Endothelial cell of hepatic sinusoid (primary cell): ENCODE measurements at regions not wholly inside any gene's neighbourhood (a gene's known extent, or its start where the extent isn't known, plus 50 kb on each side); places are given as distances from the start of the nearest gene placed in this dataset.

ENCODE experiments used
- in situ Hi-C: cut with HindIII; loops from 2 replicates; pipeline ENCODE4 v1.10.0; 2017; ENCODE audit warnings: low sequenced_read_pairs

DNA sequence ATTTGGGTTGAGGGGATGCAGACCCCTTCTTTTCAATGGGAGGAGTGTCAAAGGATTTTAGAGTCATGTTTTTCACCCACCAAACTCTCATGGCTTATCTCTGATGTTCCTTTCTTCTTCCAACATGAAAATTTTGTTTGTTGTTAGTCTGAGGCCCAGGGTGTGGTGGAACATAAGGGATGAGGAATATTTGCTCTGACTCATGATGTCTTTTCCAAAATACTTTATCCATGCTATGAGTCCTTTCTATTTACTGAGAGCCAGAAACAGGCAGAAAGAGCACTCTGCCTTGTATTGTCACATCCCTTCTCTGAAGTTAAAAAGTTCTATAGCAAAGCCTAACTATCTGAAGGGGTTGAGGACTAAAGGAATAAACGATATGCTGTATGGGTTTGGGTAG lies 61.6 kb upstream of the GYPA start:
- in situ Hi-C loops: no loop called here

DNA sequence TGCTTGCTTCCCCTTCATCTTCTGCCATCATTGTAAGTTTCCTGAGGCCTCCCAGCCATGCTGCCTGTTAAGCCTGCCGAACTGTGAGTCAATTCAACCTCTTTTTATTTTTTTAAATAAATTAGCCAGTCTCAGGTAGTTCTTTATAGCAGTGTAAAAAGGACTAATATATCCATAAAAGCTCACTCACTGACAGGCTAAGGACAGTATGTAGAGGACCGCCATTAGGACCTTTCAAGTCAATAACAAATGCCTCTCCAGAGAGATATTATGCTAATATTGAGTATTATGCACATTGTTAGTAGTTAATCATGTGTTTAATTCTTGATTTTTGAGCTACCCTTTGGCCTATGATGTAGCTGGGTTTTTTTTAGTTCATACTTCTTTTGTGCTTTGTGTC lies 62.6 kb upstream of the GYPA start:
- in situ Hi-C loops: no loop called here

DNA sequence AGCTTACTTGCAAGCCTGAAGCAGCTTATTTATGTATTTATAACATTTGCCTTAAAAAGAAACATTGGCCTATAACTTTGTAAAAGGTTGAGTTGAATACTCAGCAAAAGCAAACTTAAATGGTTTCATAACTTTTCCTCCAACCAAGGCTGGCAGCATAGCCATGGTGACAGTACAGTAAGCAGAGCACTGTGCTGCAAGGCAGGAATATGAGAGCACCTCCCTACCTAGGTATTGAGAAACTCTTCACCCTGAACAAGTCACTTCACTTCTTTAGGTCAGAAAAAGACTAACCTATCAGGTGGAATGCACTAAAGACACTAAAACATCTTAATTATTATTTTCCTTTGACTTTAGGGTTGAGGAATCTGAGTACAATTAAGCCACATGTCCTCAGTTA lies 63.9 kb upstream of the GYPA start:
- in situ Hi-C loops: no loop called here

DNA sequence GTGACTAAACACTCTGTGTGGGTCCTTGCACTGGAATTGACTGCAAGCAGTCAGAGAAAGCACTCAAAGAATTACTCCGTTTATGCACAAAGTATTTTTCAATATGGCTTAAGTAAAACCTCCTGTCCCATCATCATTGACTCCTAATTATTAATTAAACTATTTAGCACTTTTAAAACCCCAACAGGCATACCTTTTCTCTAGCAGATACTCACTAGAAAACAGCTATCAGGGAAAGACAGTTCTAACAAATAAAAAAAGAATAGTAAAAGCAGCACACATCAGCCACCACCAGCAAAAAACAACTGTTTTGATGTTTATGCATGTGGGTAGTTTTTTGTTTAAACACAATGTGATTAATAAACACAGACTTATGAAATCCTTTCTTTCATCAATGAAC lies 66.2 kb upstream of the GYPA start:
- in situ Hi-C loops: no loop called here

DNA sequence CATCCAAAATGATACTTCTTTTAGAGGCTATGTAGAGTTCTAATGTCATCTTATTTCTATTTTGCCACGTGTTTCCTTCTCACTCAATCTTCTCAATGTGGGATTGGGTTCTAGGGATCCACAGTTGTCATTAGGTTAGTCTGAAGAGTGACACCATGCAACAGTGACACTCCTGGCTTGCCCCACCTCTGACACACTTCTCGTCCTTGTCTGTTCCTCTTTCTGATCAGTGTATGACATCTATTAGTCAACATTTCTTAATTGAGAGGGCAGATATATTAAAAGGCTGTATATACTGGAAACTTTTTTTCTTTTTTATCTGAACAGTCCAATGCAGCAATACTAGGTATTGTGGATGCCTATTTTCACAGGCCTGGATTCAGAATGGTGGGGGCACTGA lies 67.6 kb upstream of the GYPA start:
- in situ Hi-C loops: no loop called here

DNA sequence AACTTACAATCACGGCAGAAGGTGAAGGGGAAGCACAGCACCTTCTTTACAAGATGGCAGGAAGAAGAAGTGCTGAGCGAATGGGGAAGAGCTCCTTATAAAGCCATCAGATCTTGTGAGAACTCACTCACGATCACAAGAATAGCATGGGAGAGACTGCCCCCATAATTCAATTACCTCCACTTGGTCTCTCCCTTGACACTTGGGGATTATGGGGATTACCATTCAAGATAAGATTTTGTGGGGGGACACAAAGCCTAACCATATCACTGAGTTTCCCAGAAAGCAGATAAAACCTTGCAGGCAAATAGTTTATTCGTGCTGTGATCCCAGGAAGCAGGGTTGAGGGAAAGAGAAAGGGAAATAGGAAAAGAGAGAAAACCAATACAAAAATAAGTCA lies 69.0 kb upstream of the GYPA start:
- in situ Hi-C loops: no loop called here

DNA sequence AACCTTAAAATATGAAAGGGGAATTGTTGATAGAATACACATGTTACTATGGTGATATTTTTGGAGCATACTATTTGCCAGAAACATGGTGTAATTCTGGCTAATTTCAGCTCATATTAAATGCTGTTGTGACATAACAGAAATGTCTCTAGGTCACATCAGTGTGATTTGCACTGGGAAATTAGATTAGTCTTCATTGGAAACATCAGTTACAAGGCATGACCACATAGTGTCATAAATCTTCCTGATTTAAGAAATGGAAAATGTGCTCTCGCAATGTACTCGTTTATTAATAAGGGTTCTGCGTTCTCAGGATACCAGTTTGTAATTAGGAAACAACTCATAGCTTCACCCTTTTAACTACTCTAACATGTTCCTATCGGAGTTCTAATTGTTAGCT lies 72.9 kb upstream of the GYPA start:
- in situ Hi-C loops: no loop called here

DNA sequence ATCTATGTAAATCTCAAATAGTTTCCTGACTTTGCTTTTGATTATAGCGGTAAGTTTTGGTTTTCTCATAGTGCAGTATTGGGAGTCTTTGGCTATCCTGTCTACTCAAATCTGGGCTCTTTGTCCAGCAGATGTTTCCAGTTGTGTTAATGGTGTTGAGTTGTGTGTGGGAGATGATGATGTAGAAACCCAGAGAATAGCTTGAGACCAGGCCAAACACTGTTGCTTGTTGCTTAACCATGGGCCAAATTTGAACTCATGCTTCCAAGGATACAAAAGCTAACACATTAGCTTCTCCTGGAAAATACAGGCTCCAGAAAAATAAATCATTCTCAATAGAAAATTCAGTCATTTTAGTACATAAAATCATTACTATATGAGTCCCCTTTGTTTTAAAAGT lies 82.6 kb upstream of the GYPA start:
- in situ Hi-C loops: no loop called here

DNA sequence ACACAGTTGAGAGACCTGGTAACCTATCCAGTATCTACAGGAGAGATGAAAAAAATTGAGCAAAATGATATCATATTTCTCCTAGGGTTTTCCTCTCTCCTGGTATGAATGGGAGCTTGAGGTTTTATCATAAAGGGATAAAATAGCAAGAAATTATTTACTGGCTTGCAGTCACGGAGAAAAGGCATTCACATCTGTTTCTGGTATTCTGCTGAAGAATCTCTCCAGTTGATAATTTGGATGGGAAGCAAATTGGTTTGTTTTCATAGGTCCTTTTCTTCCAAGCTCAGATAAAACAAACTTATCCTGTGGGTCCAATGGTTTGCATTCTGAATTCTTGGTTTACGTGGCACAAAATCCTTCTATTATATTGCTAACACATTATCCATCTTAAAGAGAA lies 83.1 kb upstream of the GYPA start:
- in situ Hi-C loops: no loop called here

DNA sequence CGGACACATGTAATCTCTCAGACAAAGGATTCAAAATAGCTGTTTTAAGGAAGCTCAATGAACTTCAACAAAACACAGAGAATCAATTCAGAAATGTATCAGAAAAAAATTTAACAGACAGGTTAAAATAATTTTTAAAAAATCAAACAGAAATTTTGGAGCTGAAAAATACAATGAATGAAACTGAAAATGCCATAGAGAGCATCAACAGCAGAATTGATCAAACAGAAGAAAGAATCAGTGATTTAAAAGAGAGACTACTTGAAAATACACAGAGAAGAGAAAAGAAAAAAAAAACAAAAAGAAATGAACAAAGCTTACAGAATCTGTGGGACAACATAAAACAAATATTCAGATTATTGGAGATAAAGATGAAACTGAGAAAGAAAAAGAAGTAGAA lies 118.8 kb upstream of the GYPA start:
- in situ Hi-C loops: no loop called here

DNA sequence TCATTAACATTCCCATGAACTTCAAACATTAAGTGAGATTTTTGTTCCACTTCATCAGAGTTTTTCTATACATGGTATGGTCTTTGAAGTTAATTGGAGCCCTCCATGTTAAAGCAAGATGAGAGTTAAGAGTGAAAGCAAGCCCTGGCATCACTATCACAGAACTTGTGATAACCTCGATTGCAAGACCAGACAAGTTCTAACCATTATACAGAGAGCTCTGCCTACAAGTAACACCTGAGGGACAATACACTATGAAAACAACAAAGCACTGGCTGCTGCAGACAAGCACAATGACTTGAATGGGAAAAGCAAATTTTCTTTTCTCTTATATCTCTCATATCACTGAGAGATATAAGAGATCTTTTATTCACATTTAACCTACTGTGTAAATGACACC lies 126.6 kb upstream of the GYPA start:
- in situ Hi-C loops: no loop called here

DNA sequence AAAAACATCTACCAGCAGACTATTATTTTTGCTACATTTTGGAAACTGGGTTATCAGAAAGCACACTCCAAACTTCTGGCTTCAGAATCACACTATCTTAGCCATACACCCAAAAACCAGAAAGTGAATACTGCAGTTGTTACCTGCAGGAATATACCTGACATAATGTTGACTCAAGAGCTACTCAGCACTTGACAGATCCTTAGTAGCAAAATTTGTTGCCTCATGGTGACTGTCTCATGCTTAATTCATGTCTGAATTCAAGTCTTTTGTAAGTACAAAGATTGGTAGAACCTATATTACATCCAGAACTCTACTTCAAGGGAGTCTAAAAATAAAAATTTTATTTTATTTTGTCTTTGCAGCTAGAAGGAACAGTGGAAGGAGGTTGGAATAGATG lies 140.2 kb upstream of the GYPA start:
- in situ Hi-C loops: no loop called here

DNA sequence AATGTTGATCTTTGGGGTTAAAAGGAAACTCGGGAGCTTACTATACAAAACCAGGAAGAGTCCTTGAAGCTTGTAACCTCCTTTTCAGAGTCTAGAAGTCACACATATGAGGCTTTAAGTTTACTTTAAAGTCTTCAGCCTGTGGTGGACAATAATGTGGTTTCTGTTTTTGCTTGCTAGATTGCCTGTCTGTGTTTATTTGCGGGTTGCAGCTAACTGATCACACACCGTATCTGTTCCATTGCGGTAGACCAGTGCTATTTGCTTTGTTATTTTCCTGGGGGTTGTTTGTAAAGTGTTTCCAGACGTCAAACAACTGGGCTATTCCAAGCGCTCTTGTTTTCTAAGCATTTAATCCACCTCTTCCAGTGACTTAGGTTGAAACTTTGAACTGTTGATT lies 143.0 kb upstream of the GYPA start:
- in situ Hi-C loops: no loop called here

DNA sequence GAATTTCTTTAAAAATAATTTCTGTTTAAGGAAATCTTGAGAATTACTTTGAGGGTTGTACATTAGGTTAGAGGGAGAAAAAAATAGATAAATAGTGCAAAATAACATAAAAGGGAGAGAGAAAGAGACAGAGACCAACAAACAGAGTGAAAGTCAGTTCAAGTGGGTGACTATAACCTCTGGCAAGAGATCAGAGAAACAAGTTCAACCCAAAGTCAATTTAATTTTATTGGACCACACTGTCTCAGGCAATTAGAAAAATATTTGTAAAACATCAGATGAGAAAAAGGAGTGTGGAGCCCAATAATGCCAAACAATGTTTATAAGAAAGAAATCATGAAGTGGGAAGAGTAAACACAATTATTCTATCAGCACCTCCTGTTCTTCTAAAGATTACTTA lies 143.5 kb upstream of the GYPA start:
- in situ Hi-C loops: no loop called here

DNA sequence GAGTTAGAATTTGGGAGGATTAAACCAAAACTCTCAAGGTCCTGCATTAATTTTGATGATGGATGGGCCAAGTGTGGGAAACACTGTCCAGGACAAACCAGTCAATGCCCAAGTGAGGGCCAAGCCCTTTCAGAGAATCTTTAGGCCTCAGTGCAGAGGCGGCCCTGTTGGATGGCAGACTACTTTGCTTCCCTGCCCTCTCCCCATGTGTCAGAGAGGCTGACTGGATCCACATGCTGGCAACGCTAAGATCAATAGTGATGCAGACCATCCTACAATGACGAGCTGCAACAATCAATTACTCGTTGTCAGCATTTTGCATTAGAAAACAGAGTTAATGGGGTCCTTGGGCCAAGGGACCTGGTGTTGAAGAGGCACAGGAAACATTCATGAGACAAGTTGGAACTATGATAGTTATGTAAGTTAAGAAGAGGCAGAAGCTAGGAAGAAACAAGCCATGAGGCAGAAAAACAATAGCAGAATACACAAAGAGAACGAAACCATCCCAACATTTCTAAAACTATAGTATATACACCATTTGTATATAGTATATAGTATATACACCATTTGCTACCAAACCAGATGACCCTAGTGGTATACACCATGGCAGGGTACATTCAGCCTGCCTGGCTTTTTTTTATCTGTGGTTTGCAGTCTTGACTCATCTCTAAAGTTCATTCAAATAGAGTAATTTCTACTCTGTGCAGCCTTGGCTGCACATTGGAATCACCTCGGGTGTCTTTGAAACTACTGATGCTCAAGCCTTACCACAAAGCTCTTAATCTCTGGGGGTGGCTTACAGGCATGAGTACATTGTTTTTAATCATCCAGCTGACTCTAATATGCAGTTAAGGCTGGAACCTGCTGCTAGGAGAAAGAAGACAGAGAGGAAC lies 147.7 kb upstream of the GYPA start:
- in situ Hi-C loops: no loop called here

DNA sequence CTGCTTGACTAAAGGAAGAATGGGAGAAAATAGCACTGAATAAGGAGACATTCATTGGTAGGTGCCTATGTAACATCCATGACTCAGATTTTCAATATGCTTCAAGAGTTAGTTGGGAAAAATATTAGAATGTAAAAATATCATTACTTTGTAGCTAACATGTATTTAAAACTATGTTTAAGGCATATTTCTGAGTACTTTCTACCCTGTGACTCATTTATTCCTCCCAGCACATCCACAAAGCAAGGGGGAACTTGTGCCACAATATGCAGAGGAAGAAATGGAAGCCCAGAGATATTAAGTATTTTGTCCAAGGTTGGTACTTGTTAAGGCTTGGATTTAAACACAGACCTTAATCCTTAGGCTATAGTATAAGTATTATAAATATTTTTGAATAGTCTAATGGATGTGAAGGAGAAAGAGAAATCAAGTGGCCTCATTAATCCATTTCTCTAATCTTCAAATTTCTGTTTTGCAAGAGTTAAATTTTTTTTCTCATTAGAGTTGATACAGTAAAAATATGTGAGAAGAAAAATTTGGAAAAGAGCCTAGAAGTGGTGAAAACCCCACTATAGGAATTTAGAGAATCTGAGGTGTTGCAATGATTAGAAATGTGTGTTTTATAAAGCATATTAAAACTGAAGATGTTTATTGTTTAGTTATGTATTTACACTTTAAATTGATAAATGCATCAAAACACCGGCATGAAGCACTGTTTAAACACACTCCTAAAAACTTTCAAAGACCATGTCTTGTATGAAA lies 149.3 kb upstream of the GYPA start:
- in situ Hi-C loops: no loop called here

DNA sequence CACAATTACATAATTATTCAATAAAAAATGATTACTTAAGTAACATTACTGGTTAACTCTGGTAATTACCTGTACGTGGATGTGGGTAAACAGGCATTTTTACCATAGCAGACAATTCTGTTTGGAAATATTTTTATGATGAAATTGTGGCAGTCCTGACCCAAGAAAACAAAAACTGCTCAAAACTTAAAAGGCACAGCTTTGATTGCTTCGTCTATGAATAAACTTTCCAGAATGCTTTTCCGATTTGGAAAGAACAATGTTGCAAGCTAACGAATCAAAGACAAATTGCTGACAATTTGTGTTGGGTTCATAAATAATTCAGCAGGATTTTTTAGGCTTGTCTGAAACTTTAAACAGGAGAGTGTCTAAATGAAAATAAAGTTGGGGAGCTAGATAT lies 150.6 kb upstream of the GYPA start:
- in situ Hi-C loops: no loop called here

DNA sequence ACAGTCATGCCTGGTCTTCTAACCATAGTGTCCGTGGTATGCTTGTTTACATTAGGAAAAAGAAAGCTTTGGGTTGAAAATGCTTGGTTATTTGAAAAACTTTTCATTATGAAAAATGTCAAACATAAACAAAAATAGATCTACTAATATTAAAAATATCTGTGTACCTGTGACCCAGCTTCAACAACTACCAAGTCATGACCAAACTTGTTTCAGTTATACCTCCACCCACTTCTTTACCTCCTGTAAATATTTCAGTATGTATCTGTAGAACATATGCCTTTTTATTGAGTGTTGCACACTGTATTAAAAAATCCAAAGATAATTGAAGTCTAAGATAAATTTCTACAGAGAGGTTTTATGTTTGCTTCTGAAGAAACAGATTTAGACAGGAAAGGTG lies 153.7 kb upstream of the GYPA start:
- in situ Hi-C loops: no loop called here

DNA sequence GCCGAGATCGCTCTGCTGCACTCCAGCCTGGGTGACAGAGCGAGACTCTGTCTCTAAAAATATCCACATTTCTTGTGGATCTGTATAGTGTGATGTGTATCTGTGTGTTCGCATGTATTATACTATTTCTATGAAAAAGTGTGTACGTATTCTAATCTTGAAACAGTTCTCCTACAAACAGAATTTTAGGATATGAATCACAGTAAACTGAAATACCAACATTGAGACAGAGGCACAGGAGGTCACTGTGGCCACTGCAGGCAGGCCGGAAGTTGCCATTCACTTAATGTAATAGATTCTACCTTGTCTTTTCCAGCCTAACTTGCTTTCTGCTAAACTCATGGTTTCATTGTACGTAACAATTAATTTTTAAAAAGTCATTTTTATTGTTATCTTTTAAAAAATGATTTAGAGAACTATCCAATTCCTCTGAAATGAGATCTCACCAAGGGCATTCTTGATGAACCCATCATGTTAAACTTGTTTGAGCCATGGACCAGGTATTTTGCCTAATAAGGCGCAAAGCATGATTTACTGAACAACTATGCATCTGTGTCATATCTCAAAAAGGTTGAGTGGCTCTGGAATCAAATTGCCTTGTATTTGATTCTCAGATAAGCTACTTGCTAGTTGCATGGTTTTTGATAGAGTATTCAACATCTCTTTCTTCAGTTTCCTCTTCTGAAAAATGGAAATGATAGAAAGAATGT lies 154.9 kb upstream of the GYPA start:
- in situ Hi-C loops: no loop called here

DNA sequence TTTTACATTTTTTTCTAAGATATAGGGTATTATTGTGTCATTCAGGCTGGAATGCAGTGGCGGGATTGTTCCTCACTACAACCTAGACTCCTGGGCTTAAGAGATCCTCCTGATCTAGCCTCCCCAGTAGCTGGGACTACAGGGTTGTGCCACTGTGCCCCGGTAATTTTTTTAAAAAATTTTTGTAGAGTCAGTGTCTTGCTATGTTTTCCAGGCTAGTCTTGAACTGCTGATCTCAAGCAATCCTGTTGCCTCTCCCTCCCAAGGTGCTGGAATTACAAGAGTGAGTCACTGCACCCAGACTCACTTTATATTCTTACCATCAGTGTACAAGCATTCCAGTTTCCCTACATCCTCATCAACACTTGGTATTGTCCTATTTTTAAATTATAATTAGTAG lies 156.4 kb upstream of the GYPA start:
- in situ Hi-C loops: no loop called here

DNA sequence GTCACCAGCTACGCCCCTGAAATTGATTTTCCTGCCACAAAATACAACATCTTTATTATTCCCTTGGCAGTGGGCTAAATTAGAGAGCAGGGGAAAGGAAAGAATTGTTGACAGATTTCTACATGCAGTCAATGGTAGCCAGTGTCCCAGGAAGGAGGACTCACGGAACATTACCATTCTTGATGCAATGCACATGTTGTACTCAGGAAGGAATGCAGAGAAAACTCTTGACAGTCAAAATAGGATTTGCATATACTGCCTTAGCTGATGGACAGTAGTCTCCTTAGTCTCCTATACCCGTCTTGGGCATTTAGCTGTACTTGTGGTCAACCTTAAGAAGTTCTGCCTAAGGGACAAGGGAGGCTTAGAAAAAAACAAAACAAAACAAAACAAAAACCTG lies 158.0 kb upstream of the GYPA start:
- in situ Hi-C loops: no loop called here

DNA sequence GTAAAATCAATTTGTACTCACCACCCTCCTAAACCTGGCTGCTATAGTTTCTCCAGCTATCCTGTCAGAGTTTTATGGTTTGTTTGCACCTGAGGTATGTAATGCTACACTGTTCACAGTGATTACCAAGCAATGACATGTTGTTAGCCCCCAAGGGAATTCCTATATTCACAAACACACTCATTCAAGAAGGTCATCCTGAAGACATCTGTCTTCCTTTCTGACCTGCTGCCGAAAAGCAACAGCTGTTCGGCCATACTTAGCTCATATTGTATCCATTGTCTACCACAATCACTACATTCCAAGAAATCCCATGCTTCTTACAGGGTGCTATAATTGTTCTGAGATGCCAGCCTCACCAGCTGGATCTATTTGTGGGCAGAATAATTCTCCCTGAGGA lies 160.1 kb upstream of the GYPA start:
- in situ Hi-C loops: no loop called here
